Lower lobe of right lung (tissue), 2 donors: ENCODE measurements at regions not wholly inside any gene's neighbourhood (a gene's known extent, or its start where the extent isn't known, plus 50 kb on each side); places are given as distances from the start of the nearest gene placed in this dataset.

Source experiments
- ATAC-seq, 2 donors: fragments of 200-7000 bp; cut with Tn5 transposase; one replicate each; pipeline ENCODE4 v1.9.1; 2020 to 2022; ENCODE audit warnings: mild to moderate bottlenecking in 2 of 2, moderate library complexity in 2 of 2
- DNase-seq: peaks from one replicate; pipeline ENCODE4 v3.0.0-alpha.2; 2020
- H3K27ac ChIP-seq: fragments of 200-600 bp; one replicate; pipeline ENCODE4 v1.8.0; 2022
- H3K27me3 ChIP-seq: fragments of 200-600 bp; one replicate; pipeline ENCODE4 v1.8.0; 2022; ENCODE audit warnings: low read depth
- H3K36me3 ChIP-seq: fragments of 200-600 bp; one replicate; pipeline ENCODE4 v1.8.0; 2022; ENCODE audit warnings: mild to moderate bottlenecking
- H3K4me1 ChIP-seq: fragments of 200-600 bp; one replicate; pipeline ENCODE4 v1.8.0; 2022
- H3K4me3 ChIP-seq: fragments of 200-600 bp; one replicate; pipeline ENCODE4 v1.8.0; 2022; ENCODE audit warnings: mild to moderate bottlenecking
- H3K9me3 ChIP-seq: fragments of 200-600 bp; one replicate; pipeline ENCODE4 v1.8.0; 2022
- CTCF ChIP-seq: fragments of 200-600 bp; IDR thresholded peaks from one replicate; pipeline ENCODE4 v1.8.0; 2022; ENCODE audit warnings: antibody characterized with exemption, mild to moderate bottlenecking
- intact Hi-C: fragments of 100-400 bp; cut with DNase I; formaldehyde crosslinking; loops from one replicate; pipeline ENCODE4 v1.11.0; 2022
- donor health status: DM: no; HTN: yes; CAD: no; lungs with severe emphysema.

GRCh38 chr14:97420211-97420610 is 623.0 kb downstream of the VRK1 start:
- Histone ChIP-seq H3K4me1 (no peaks in the 10 kb centered on the region), H3K4me3 (no peak overlapping the region), H3K27ac (no peak overlapping the region), H3K36me3 (no peaks in the 10 kb centered on the region), H3K27me3 (peaks cover 11% of the 10 kb centered on the region), H3K9me3 (no peaks in the 10 kb centered on the region)
- TF ChIP-seq CTCF: no peak
- no peak for ATAC-seq
- DNase-seq: no peak
- intact Hi-C loops: no loop called here

- intact Hi-C loops: no loop called here
- no peak for ATAC-seq
- no peaks in the 10 kb centered on the region for H3K4me1 ChIP-seq
- H3K4me3 ChIP-seq: no peak overlapping the region
- no peaks in the 10 kb centered on the region for H3K36me3 ChIP-seq
- no peak for DNase-seq
- H3K27me3 ChIP-seq: peaks cover 5% of the 10 kb centered on the region
- TF ChIP-seq CTCF: no peak
- no peak overlapping the region for H3K27ac ChIP-seq
- no peaks in the 10 kb centered on the region for H3K9me3 ChIP-seq
These were observed 629.6 kb downstream of the VRK1 start for GRCh38 chr14:97426776-97427175.

- no peaks in the 10 kb centered on the region for H3K36me3 ChIP-seq
These were observed 631.7 kb downstream of the VRK1 start for GRCh38 chr14:97428808-97429440.

GRCh38 chr14:97432586-97432985 is 635.4 kb downstream of the VRK1 start:
- H3K27ac ChIP-seq: no peak overlapping the region
- no peaks in the 10 kb centered on the region for H3K9me3 ChIP-seq
- no peaks in the 10 kb centered on the region for H3K4me1 ChIP-seq
- no peak for TF ChIP-seq CTCF
- intact Hi-C loops: no loop called here
- DNase-seq (no peak), ATAC-seq (no peak)
- H3K27me3 ChIP-seq: no peaks in the 10 kb centered on the region
- no peak overlapping the region for H3K4me3 ChIP-seq
- H3K36me3 ChIP-seq: no peaks in the 10 kb centered on the region

More at GRCh38 chr14:97428808-97429440, 631.7 kb downstream of the VRK1 start:
- ATAC-seq: no peak
- Histone ChIP-seq H3K9me3 (no peaks in the 10 kb centered on the region), H3K4me3 (no peak overlapping the region), H3K27ac (no peak overlapping the region), H3K27me3 (peaks cover 5% of the 10 kb centered on the region), H3K4me1 (no peaks in the 10 kb centered on the region)
- no peak for TF ChIP-seq CTCF
- intact Hi-C loops: no loop called here
- no peak for DNase-seq

- intact Hi-C loops: no loop called here
- no peak overlapping the region for H3K27ac ChIP-seq
- H3K27me3 ChIP-seq: no peaks in the 10 kb centered on the region
- ATAC-seq: no peak
- no peak overlapping the region for H3K4me3 ChIP-seq
- TF ChIP-seq CTCF: no peak
- DNase-seq: no peak
- H3K36me3 ChIP-seq: no peaks in the 10 kb centered on the region
- H3K9me3 ChIP-seq: no peaks in the 10 kb centered on the region
- no peaks in the 10 kb centered on the region for H3K4me1 ChIP-seq
These were observed 644.7 kb downstream of the VRK1 start for GRCh38 chr14:97441740-97442362.
